ENCODE measurements at regions not wholly inside any gene's neighbourhood (a gene's known extent, or its start where the extent isn't known, plus 50 kb on each side); places are given as distances from the start of the nearest gene placed in this dataset.

DNA sequence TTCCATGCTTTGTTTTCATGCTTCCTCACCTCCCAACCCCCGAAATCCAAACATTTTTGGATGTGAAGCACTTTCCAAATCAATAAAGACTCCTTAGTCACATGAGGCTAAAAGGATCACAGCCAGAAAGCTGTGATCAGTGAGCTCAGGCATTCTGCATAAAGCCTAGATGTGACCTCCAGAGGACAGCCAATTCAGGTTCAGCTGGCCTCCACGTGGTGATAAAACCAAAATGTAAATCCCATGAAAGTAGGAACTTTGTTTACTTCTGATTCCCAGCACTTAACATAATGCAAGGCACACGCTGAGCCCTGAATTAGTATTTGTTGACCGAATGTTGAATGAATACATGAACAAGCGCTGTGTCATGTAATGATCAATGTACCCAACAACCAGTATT, 249.5 kb upstream of the EOMES start:
- Histone ChIP-seq H2AFZ (ENCODE audit: low read length) (no peak overlapping the region), H3K27ac (ENCODE audit: low read length) (no peak overlapping the region), H3K9me2 (replicated peaks; ENCODE audit: insufficient read depth, low read length) (no peaks in the 10 kb centered on the region), H3K4me3 (ENCODE audit: low read length) (no peak overlapping the region), H3K4me2 (ENCODE audit: low read depth, low read length) (no peak overlapping the region), H3K27me3 (replicated peaks; ENCODE audit: insufficient read depth, low read length) (no peaks in the 10 kb centered on the region), H3F3A (ENCODE audit: insufficient read depth, low read length) (no peaks in the 10 kb centered on the region), H3K9me3 (replicated peaks; ENCODE audit: insufficient read depth, low read length) (no peaks in the 10 kb centered on the region), H3K36me3 (replicated peaks; ENCODE audit: insufficient read depth, low read length) (no peaks in the 10 kb centered on the region), H3K79me2 (ENCODE audit: low read length) (no peaks in the 10 kb centered on the region), H3K9ac (ENCODE audit: low read length) (no peak overlapping the region), H4K20me1 (ENCODE audit: insufficient read depth, low read length) (no peaks in the 10 kb centered on the region), H3K4me1 (ENCODE audit: low read length) (no peaks in the 10 kb centered on the region)
- DNase-seq: no peak
- no peak for TF ChIP-seq EZH2phosphoT487 (IDR thresholded peaks at IDR 0.05; ENCODE audit: low read length)
- no peak for TF ChIP-seq CTCF (IDR thresholded peaks at IDR 0.05; ENCODE audit: low read length)
- no peak for TF ChIP-seq EZH2 (optimal IDR thresholded peaks at IDR 0.05; ENCODE audit: low read depth, low read length)

- H3F3A ChIP-seq (ENCODE audit: insufficient read depth, low read length): no peaks in the 10 kb centered on the region
- H3K9me3 ChIP-seq (replicated peaks; ENCODE audit: insufficient read depth, low read length): no peaks in the 10 kb centered on the region
- no peaks in the 10 kb centered on the region for H3K4me1 ChIP-seq (ENCODE audit: low read length)
- no peaks in the 10 kb centered on the region for H4K20me1 ChIP-seq (ENCODE audit: insufficient read depth, low read length)
- H3K9me2 ChIP-seq (replicated peaks; ENCODE audit: insufficient read depth, low read length): no peaks in the 10 kb centered on the region
- no peak for TF ChIP-seq EZH2phosphoT487 (IDR thresholded peaks at IDR 0.05; ENCODE audit: low read length)
- no peak for TF ChIP-seq CTCF (IDR thresholded peaks at IDR 0.05; ENCODE audit: low read length)
- TF ChIP-seq EZH2 (optimal IDR thresholded peaks at IDR 0.05; ENCODE audit: low read depth, low read length): no peak
- H3K9ac ChIP-seq (ENCODE audit: low read length): no peak overlapping the region
- H3K27me3 ChIP-seq (replicated peaks; ENCODE audit: insufficient read depth, low read length): no peaks in the 10 kb centered on the region
- H3K27ac ChIP-seq (ENCODE audit: low read length): no peak overlapping the region
- no peak for DNase-seq
- H3K4me3 ChIP-seq (ENCODE audit: low read length): no peak overlapping the region
- no peak overlapping the region for H2AFZ ChIP-seq (ENCODE audit: low read length)
- no peaks in the 10 kb centered on the region for H3K36me3 ChIP-seq (replicated peaks; ENCODE audit: insufficient read depth, low read length)
- H3K79me2 ChIP-seq (ENCODE audit: low read length): no peaks in the 10 kb centered on the region
- no peak overlapping the region for H3K4me2 ChIP-seq (ENCODE audit: low read depth, low read length)
Measured at GRCh38 chr3:27976933-27977332, 254.8 kb upstream of the EOMES start.

DNA sequence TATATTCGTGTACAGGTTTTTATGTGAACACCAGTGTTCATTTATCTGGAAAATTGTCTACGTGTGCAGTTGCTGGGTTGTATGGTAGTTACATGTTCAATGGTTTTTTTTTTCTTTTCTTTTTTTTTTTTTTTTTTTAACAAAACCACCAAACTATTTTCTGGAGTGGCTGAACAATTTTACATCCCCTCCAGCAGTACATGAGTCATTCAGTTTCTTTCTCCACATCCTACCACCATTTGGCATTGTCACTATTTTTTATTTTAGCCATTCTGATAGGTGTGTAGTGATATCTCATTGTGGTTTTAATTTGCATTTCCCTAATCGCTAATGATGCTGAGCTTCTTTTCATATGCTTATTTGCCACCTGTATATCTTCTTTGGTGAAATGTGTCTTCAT, 256.3 kb upstream of the EOMES start:
- no peak overlapping the region for H3K9ac ChIP-seq (ENCODE audit: low read length)
- no peaks in the 10 kb centered on the region for H3K36me3 ChIP-seq (replicated peaks; ENCODE audit: insufficient read depth, low read length)
- no peaks in the 10 kb centered on the region for H3F3A ChIP-seq (ENCODE audit: insufficient read depth, low read length)
- no peak overlapping the region for H2AFZ ChIP-seq (ENCODE audit: low read length)
- no peak overlapping the region for H3K4me3 ChIP-seq (ENCODE audit: low read length)
- no peaks in the 10 kb centered on the region for H3K9me2 ChIP-seq (replicated peaks; ENCODE audit: insufficient read depth, low read length)
- H3K4me1 ChIP-seq (ENCODE audit: low read length): no peaks in the 10 kb centered on the region
- no peaks in the 10 kb centered on the region for H3K9me3 ChIP-seq (replicated peaks; ENCODE audit: insufficient read depth, low read length)
- H3K27me3 ChIP-seq (replicated peaks; ENCODE audit: insufficient read depth, low read length): no peaks in the 10 kb centered on the region
- no peak for TF ChIP-seq EZH2phosphoT487 (IDR thresholded peaks at IDR 0.05; ENCODE audit: low read length)
- no peak for TF ChIP-seq EZH2 (optimal IDR thresholded peaks at IDR 0.05; ENCODE audit: low read depth, low read length)
- no peak for TF ChIP-seq CTCF (IDR thresholded peaks at IDR 0.05; ENCODE audit: low read length)
- no peaks in the 10 kb centered on the region for H4K20me1 ChIP-seq (ENCODE audit: insufficient read depth, low read length)
- H3K79me2 ChIP-seq (ENCODE audit: low read length): no peaks in the 10 kb centered on the region
- no peak overlapping the region for H3K27ac ChIP-seq (ENCODE audit: low read length)
- no peak overlapping the region for H3K4me2 ChIP-seq (ENCODE audit: low read depth, low read length)
- no peak for DNase-seq
